AG09319 (cell line): ENCODE measurements at regions not wholly inside any gene's neighbourhood (a gene's known extent, or its start where the extent isn't known, plus 50 kb on each side); places are given as distances from the start of the nearest gene placed in this dataset.

Experiments used
- DNase-seq: peaks from one replicate; pipeline ENCODE4 v3.0.0-alpha.2; 2010; ENCODE audit warnings: low read depth; ENCODE audit errors: extremely low read depth
- CTCF ChIP-seq: IDR thresholded peaks from 2 replicates; pipeline ENCODE4 v1.5.1; 2011; ENCODE audit warnings: low read depth, mild to moderate bottlenecking, inconsistent platforms, low read length, moderate library complexity

- DNase-seq, result no peak
- TF ChIP-seq CTCF, result no peak
Observed at GRCh38 chr1:198068285-198068684, 88.5 kb upstream of the NEK7 start.

GRCh38 chr1:198072177-198072576 is 84.6 kb upstream of the NEK7 start:
- TF ChIP-seq CTCF, result peak; percentile 10; the same call in 1 of the 2 replicates
- DNase-seq, result no peak

- no peak for TF ChIP-seq CTCF
- no peak for DNase-seq
Observed at GRCh38 chr1:198075296-198075695, 81.5 kb upstream of the NEK7 start.

GRCh38 chr1:198079432-198079951 is 77.3 kb upstream of the NEK7 start:
- TF ChIP-seq CTCF, result no peak
- no peak for DNase-seq

- TF ChIP-seq CTCF, result no peak
- DNase-seq, result no peak
Observed at GRCh38 chr1:198082576-198082975, 74.2 kb upstream of the NEK7 start.

- no peak for DNase-seq
- TF ChIP-seq CTCF, result no peak
Observed at GRCh38 chr1:198083549-198083948, 73.2 kb upstream of the NEK7 start.

- no peak for TF ChIP-seq CTCF
- DNase-seq, result no peak
Observed at GRCh38 chr1:198084241-198084908, 72.4 kb upstream of the NEK7 start.
